SU-DHL-6 (cell line): ENCODE measurements at regions not wholly inside any gene's neighbourhood (a gene's known extent, or its start where the extent isn't known, plus 50 kb on each side); places are given as distances from the start of the nearest gene placed in this dataset.

Source experiments
- H2AFZ ChIP-seq: fragments of 200-600 bp; sonication (generic); 2 replicates; pipeline ENCODE4 v1.6.1; 2014; ENCODE audit warnings: low read depth, mild to moderate bottlenecking, moderate library complexity, mixed read lengths, antibody characterized with exemption, low read length; ENCODE audit not compliant: severe bottlenecking
- H3F3A ChIP-seq: fragments of 200-600 bp; shearing (Covaris generic); 2 replicates; pipeline ENCODE4 v1.6.0; 2016; ENCODE audit warnings: antibody characterized with exemption, mild to moderate bottlenecking; ENCODE audit not compliant: insufficient read depth
- H3K27ac ChIP-seq: fragments of 200-600 bp; sonication (generic); 2 replicates; pipeline ENCODE4 v1.5.1; 2016; ENCODE audit warnings: low read depth, mild to moderate bottlenecking, low read length, moderate library complexity, mixed read lengths
- H3K27me3 ChIP-seq: fragments of 200-600 bp; sonication (generic), shearing (Covaris generic); 2 replicates; pipeline ENCODE4 v1.6.0; 2014; ENCODE audit warnings: mild to moderate bottlenecking, low read length
- H3K36me3 ChIP-seq: fragments of 200-600 bp; sonication (generic); 2 replicates; pipeline ENCODE4 v1.6.1; 2014; ENCODE audit warnings: mild to moderate bottlenecking, low read length, mixed read lengths
- H3K4me2 ChIP-seq: fragments of 300-600, 200-600 bp; shearing (Covaris generic), sonication (generic); 2 replicates; pipeline ENCODE4 v1.6.0; 2014; ENCODE audit warnings: low read length, low read depth, mild to moderate bottlenecking; ENCODE audit not compliant: poor library complexity, severe bottlenecking
- H3K4me3 ChIP-seq: fragments of 200-600 bp; sonication (generic); 2 replicates; pipeline ENCODE4 v1.5.1; 2014; ENCODE audit warnings: antibody characterized with exemption, low read length, mild to moderate bottlenecking, mixed read lengths; ENCODE audit not compliant: insufficient read depth, poor library complexity, severe bottlenecking
- H3K79me2 ChIP-seq: fragments of 200-600 bp; sonication (generic); 2 replicates; pipeline ENCODE4 v1.6.1; 2014; ENCODE audit warnings: mild to moderate bottlenecking, low read length, moderate library complexity; ENCODE audit not compliant: insufficient read depth
- H3K9ac ChIP-seq: fragments of 200-600 bp; sonication (generic); 2 replicates; pipeline ENCODE4 v1.7.0; 2014; ENCODE audit warnings: mild to moderate bottlenecking, low read length
- H3K9me2 ChIP-seq: fragments of 200-600 bp; sonication (generic); replicated peaks from 2 replicates; pipeline ENCODE4 v1.6.1; 2014; ENCODE audit warnings: low read length; ENCODE audit not compliant: insufficient read depth
- H3K9me3 ChIP-seq: fragments of 200-600 bp; sonication (generic); 2 replicates; pipeline ENCODE4 v1.6.1; 2014; ENCODE audit warnings: low read length, mixed read lengths; ENCODE audit not compliant: insufficient read depth
- H4K20me1 ChIP-seq: fragments of 200-600 bp; sonication (generic); 2 replicates; pipeline ENCODE4 v1.6.1; 2014; ENCODE audit warnings: low read depth, mild to moderate bottlenecking, antibody characterized with exemption, low read length, moderate library complexity, mixed read lengths
- EZH2phosphoT487 ChIP-seq: fragments of 200-600 bp; sonication (generic), shearing (Covaris generic); conservative IDR thresholded peaks from 2 replicates; pipeline ENCODE4 v1.6.1; 2018; ENCODE audit warnings: mild to moderate bottlenecking, antibody characterized with exemption, low read length, moderate library complexity, mixed read lengths
- TF ChIP-seq, protein P1 (sequence below): fragments of 200-600 bp; sonication (generic); IDR thresholded peaks from one replicate; pipeline ENCODE4 v1.5.1; 2017; ENCODE audit warnings: antibody characterized with exemption, mild to moderate bottlenecking, low read length, moderate library complexity; ENCODE audit not compliant: insufficient read depth, poor library complexity, severe bottlenecking

DNA sequence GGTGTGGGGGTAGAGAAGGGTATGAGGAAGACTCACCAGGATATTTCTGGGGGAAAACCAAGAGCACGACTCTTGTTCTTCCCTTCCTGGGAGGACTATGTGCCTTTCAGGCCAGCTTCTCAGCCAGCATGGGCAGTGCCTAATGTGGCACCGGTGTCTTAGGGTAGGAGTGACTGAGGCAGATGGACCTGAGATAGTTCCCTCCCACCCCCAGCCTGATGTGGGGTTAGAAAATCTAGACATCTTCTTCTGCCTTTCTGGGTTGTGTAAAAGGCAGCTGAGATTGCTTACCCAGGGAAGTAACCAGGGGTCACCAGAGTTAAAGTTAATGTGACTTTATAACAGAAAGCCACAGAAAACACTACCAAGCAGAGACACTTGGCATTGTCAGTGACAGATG, 127.3 kb downstream of the TMA16 start:
- Histone ChIP-seq H3K4me3 (no peak overlapping the region), H3K4me2 (no peak overlapping the region), H2AFZ (peak overlapping the region; percentile 3), H3K79me2 (no peaks in the 10 kb centered on the region), H3K36me3 (no peaks in the 10 kb centered on the region), H3K9me3 (no peaks in the 10 kb centered on the region), H3K27ac (no peak overlapping the region), H3K27me3 (no peaks in the 10 kb centered on the region), H4K20me1 (no peaks in the 10 kb centered on the region), H3F3A (no peaks in the 10 kb centered on the region), H3K9ac (no peak overlapping the region), H3K9me2 (no peaks in the 10 kb centered on the region)
- TF ChIP-seq EZH2phosphoT487 = no peak
- TF ChIP-seq, protein P1, sequence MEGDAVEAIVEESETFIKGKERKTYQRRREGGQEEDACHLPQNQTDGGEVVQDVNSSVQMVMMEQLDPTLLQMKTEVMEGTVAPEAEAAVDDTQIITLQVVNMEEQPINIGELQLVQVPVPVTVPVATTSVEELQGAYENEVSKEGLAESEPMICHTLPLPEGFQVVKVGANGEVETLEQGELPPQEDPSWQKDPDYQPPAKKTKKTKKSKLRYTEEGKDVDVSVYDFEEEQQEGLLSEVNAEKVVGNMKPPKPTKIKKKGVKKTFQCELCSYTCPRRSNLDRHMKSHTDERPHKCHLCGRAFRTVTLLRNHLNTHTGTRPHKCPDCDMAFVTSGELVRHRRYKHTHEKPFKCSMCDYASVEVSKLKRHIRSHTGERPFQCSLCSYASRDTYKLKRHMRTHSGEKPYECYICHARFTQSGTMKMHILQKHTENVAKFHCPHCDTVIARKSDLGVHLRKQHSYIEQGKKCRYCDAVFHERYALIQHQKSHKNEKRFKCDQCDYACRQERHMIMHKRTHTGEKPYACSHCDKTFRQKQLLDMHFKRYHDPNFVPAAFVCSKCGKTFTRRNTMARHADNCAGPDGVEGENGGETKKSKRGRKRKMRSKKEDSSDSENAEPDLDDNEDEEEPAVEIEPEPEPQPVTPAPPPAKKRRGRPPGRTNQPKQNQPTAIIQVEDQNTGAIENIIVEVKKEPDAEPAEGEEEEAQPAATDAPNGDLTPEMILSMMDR = no peak

DNA sequence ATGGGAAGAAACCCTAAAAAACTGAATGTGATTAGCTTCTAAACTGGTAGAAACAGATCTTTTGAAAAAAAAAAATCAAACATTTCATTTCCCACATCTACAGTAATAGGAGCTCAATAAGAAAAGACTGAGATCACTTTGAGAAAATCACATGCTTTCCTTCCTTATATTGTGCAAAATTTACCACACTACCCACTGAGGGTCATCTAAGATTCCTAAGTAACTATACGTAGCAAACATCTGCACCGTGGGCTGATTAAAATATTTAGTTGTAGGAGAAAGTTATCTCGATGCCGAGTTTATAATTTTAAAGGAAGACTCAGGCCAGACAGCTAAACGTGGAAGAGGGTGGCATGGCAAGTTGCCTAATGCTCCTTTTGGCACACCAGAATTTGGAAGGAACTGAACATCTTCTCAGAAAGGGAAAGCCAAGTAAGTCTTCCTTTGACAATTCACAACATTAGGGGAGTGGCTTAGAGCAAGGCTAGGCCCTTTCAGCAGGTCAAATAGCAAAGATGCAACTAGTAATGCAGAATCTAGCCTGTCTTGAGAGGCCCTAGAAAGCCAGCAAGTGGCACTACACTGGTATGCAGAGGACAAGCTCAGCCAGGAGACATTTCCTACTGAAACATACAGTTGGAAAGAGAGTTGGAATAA, 128.0 kb downstream of the TMA16 start:
- Histone ChIP-seq H3K27ac (no peak overlapping the region), H3K79me2 (no peaks in the 10 kb centered on the region), H3K9me3 (no peaks in the 10 kb centered on the region), H4K20me1 (no peaks in the 10 kb centered on the region), H3K9me2 (no peaks in the 10 kb centered on the region), H2AFZ (no peak overlapping the region), H3K4me3 (no peak overlapping the region), H3K9ac (no peak overlapping the region), H3K4me2 (no peak overlapping the region), H3K27me3 (no peaks in the 10 kb centered on the region), H3K36me3 (no peaks in the 10 kb centered on the region), H3F3A (no peaks in the 10 kb centered on the region)
- TF ChIP-seq, protein P1 = no peak
- no peak for TF ChIP-seq EZH2phosphoT487

DNA sequence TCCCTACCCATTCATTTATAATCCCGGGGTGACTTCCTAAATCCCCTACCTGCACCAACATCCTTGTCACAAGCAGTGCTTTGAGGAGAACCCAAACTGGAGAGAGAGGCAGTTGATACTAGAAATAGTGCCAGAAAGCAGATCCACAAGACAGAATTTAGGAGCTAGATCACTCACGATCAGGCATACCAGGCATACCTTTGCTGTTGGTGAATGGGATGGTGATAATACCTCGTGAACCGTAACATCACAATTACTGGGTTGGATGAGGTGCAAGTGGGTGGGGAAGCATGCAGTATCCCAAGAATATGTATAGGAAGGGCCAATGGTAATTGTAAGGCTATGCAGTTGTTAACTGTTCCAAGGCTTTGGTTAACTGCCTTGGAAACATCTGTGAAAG, 129.3 kb downstream of the TMA16 start:
- H3K4me2 ChIP-seq = no peak overlapping the region
- no peak overlapping the region for H3K4me3 ChIP-seq
- no peaks in the 10 kb centered on the region for H3K9me3 ChIP-seq
- H3K9me2 ChIP-seq = no peaks in the 10 kb centered on the region
- no peak overlapping the region for H2AFZ ChIP-seq
- no peak overlapping the region for H3K9ac ChIP-seq
- H3K27me3 ChIP-seq = no peaks in the 10 kb centered on the region
- H3K36me3 ChIP-seq = no peaks in the 10 kb centered on the region
- TF ChIP-seq, protein P1 = no peak
- no peak for TF ChIP-seq EZH2phosphoT487
- H3K27ac ChIP-seq = no peak overlapping the region
- H3F3A ChIP-seq = no peaks in the 10 kb centered on the region
- no peaks in the 10 kb centered on the region for H3K79me2 ChIP-seq
- no peaks in the 10 kb centered on the region for H4K20me1 ChIP-seq
